CD4-positive, alpha-beta T cell (primary cell): ENCODE measurements at regions not wholly inside any gene's neighbourhood (a gene's known extent, or its start where the extent isn't known, plus 50 kb on each side); places are given as distances from the start of the nearest gene placed in this dataset.

Experiments
- ATAC-seq: fragments of 200-7000 bp; cut with Tn5 transposase; one replicate; pipeline ENCODE4 v1.10.0; 2022; ENCODE audit warnings: mild to moderate bottlenecking; ENCODE audit not compliant: poor library complexity
- CTCF ChIA-PET: fragments of 350-600 bp; sonication (Branson Sonifier 250); formaldehyde crosslinking; loops from one replicate; lab custom pipeline; 2021; ENCODE audit warnings: antibody characterized with exemption, inconsistent platforms; lab: Charles Lee
- POLR2A ChIA-PET: fragments of 350-600 bp; sonication (Branson Sonifier 250); formaldehyde crosslinking; loops from one replicate; lab custom pipeline; 2021; ENCODE audit warnings: antibody characterized with exemption, inconsistent platforms; lab: Charles Lee
- DNase-seq, 14 experiments: peaks; one replicate each; pipeline ENCODE4 v3.0.0-alpha.2; 2013 to 2020; ENCODE audit warnings: mixed read lengths in 2 of 14
- H3K27ac ChIP-seq, 2 donors: one replicate each; pipeline versions ENCODE4 v1.5.1 to v1.7.0; 2013; ENCODE audit warnings: low read length in 2 of 2, low read depth in 1 of 2, mild to moderate bottlenecking in 1 of 2
- H3K27me3 ChIP-seq, 2 experiments: 1 replicate in 1 of 2; 2 replicates in 1 of 2; pipeline versions ENCODE4 v1.6.1 to v1.7.0; 2013; ENCODE audit warnings: low read length in 2 of 2, control low read depth in 1 of 2, mild to moderate bottlenecking in 1 of 2, moderate library complexity in 1 of 2; ENCODE audit not compliant: insufficient read depth in 2 of 2, control insufficient read depth in 1 of 2
- H3K36me3 ChIP-seq: one replicate; pipeline ENCODE4 v1.6.1; 2013; ENCODE audit warnings: low read length, control low read depth; ENCODE audit not compliant: insufficient read depth
- H3K4me1 ChIP-seq: one replicate; pipeline ENCODE4 v1.6.1; 2013; ENCODE audit warnings: low read length, control low read depth; ENCODE audit not compliant: insufficient read depth
- H3K4me3 ChIP-seq: one replicate; pipeline ENCODE4 v1.5.1; 2013; ENCODE audit warnings: mild to moderate bottlenecking, low read length, moderate library complexity
- H3K9me3 ChIP-seq, 2 experiments: 1 replicate in 1 of 2; 2 replicates in 1 of 2; pipeline versions ENCODE4 v1.6.1 to v1.7.0; 2013; ENCODE audit warnings: low read length in 2 of 2, mild to moderate bottlenecking in 2 of 2, control low read depth in 1 of 2, moderate library complexity in 1 of 2; ENCODE audit not compliant: control insufficient read depth in 1 of 2, insufficient read depth in 1 of 2
- H3K27ac Mint-ChIP-seq: one replicate; pipeline ENCODE4 v1.8.0; 2020; ENCODE audit warnings: mixed read lengths
- H3K27me3 Mint-ChIP-seq: one replicate; pipeline ENCODE4 v1.8.0; 2021; ENCODE audit warnings: mixed read lengths
- H3K36me3 Mint-ChIP-seq: one replicate; pipeline ENCODE4 v1.8.0; 2021; ENCODE audit warnings: low read depth, mixed read lengths
- H3K4me1 Mint-ChIP-seq: one replicate; pipeline ENCODE4 v1.8.0; 2021; ENCODE audit warnings: low read depth, mixed read lengths
- H3K4me3 Mint-ChIP-seq: one replicate; pipeline ENCODE4 v1.8.0; 2020; ENCODE audit warnings: mild to moderate bottlenecking, mixed read lengths
- H3K9me3 Mint-ChIP-seq: one replicate; pipeline ENCODE4 v1.8.0; 2020; ENCODE audit warnings: mixed read lengths
- CTCF ChIP-seq: fragments of 200-600 bp; IDR thresholded peaks from one replicate; pipeline ENCODE4 v1.8.0; 2022; ENCODE audit warnings: antibody characterized with exemption, mild to moderate bottlenecking
- intact Hi-C, 2 experiments: fragments of 100-400 bp; cut with DNase I in 1 of 2; cut with micrococcal nuclease in 1 of 2; formaldehyde crosslinking; loops; one replicate each; pipeline versions ENCODE4 v1.15.1 to v1.9.0; 2023 to 2025; cut with DNase I, micrococcal nuclease

GRCh38 chr9:27856748-27857147, 283.5 kb upstream of the C9orf72 start:
- H3K27ac ChIP-seq = no peak overlapping the region
- H3K4me3 ChIP-seq = no peak overlapping the region
- ChIA-PET POLR2A (no interaction called here), CTCF (no interaction called here)
- Mint-ChIP-seq H3K27me3 (peaks cover 4% of the 10 kb centered on the region), H3K27ac (no peak overlapping the region), H3K4me3 (no peak overlapping the region), H3K4me1 (no peaks in the 10 kb centered on the region), H3K36me3 (no peaks in the 10 kb centered on the region), H3K9me3 (no peaks in the 10 kb centered on the region)
- ATAC-seq (no peak), DNase-seq (no peak)
- H3K9me3 ChIP-seq = no peaks in the 10 kb centered on the region
- TF ChIP-seq CTCF = no peak
- H3K27me3 ChIP-seq = no peaks in the 10 kb centered on the region
- no peaks in the 10 kb centered on the region for H3K4me1 ChIP-seq
- intact Hi-C loops = no loop called here
- no peaks in the 10 kb centered on the region for H3K36me3 ChIP-seq

GRCh38 chr9:27861887-27862286, 288.6 kb upstream of the C9orf72 start:
- no peaks in the 10 kb centered on the region for H3K9me3 Mint-ChIP-seq
- H3K36me3 Mint-ChIP-seq = no peaks in the 10 kb centered on the region
- no peak for ATAC-seq
- no peaks in the 10 kb centered on the region for H3K4me1 ChIP-seq
- intact Hi-C loops = no loop called here
- H3K4me1 Mint-ChIP-seq = no peaks in the 10 kb centered on the region
- no peak for TF ChIP-seq CTCF
- H3K27me3 ChIP-seq = no peaks in the 10 kb centered on the region
- H3K9me3 ChIP-seq = no peaks in the 10 kb centered on the region
- peaks cover 4% of the 10 kb centered on the region for H3K27me3 Mint-ChIP-seq
- H3K27ac Mint-ChIP-seq = no peak overlapping the region
- no peaks in the 10 kb centered on the region for H3K36me3 ChIP-seq
- ChIA-PET POLR2A (no interaction called here), CTCF (no interaction called here)
- no peak overlapping the region for H3K4me3 ChIP-seq
- no peak overlapping the region for H3K4me3 Mint-ChIP-seq
- no peak overlapping the region for H3K27ac ChIP-seq
- DNase-seq = no peak

- Histone ChIP-seq H3K36me3 (no peaks in the 10 kb centered on the region), H3K9me3 (no peaks in the 10 kb centered on the region), H3K4me3 (no peak overlapping the region), H3K27me3 (no peaks in the 10 kb centered on the region), H3K4me1 (no peaks in the 10 kb centered on the region), H3K27ac (no peak overlapping the region)
- no peak for DNase-seq
- intact Hi-C loops = no loop called here
- Mint-ChIP-seq H3K27ac (no peak overlapping the region), H3K36me3 (no peaks in the 10 kb centered on the region), H3K4me1 (no peaks in the 10 kb centered on the region), H3K27me3 (peaks cover 1% of the 10 kb centered on the region), H3K4me3 (no peak overlapping the region), H3K9me3 (no peaks in the 10 kb centered on the region)
- ChIA-PET CTCF (no interaction called here), POLR2A (no interaction called here)
- TF ChIP-seq CTCF = no peak
- no peak for ATAC-seq
Measured at GRCh38 chr9:27864644-27865438, 291.6 kb upstream of the C9orf72 start.
